ENCODE measurements at regions not wholly inside any gene's neighbourhood (a gene's known extent, or its start where the extent isn't known, plus 50 kb on each side); places are given as distances from the start of the nearest gene placed in this dataset.

DNA sequence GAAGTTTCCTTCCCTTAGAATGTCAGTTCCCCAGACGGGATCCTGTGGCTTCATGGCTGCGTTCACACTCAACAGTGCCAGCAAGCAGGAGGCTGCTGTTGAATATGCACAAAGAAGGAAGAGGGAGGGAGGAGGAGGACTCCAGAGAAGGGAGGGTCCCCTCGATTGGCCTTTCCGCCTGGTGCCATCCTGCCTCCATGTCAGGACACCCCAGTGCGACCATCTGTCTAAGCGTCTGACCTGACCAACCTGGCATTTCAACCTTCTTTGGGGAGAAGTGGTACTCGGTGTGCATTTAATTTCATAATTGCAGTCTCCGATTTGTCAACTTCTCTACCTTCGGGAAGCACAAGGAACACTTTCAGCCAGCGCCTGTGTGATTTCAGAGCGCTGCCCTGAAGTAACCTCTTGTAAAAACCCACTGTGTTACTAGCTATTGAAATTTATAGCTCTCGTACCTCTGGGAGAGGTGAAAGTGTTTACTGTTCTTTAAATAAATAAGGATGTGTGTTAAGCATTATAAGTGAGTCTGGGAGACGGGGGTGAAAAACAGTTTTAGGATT lies 1491.9 kb downstream of the TBC1D22A start:
- peak; percentile 40 for DNase-seq
- WGBS, 5 donors: 23 to 32% (median 27%) methylated on average over 13 of the region's 13 CpGs
- TF ChIP-seq POLR2A (IDR thresholded peaks at IDR 0.05): no peak
- TF ChIP-seq, protein P1, sequence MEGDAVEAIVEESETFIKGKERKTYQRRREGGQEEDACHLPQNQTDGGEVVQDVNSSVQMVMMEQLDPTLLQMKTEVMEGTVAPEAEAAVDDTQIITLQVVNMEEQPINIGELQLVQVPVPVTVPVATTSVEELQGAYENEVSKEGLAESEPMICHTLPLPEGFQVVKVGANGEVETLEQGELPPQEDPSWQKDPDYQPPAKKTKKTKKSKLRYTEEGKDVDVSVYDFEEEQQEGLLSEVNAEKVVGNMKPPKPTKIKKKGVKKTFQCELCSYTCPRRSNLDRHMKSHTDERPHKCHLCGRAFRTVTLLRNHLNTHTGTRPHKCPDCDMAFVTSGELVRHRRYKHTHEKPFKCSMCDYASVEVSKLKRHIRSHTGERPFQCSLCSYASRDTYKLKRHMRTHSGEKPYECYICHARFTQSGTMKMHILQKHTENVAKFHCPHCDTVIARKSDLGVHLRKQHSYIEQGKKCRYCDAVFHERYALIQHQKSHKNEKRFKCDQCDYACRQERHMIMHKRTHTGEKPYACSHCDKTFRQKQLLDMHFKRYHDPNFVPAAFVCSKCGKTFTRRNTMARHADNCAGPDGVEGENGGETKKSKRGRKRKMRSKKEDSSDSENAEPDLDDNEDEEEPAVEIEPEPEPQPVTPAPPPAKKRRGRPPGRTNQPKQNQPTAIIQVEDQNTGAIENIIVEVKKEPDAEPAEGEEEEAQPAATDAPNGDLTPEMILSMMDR (IDR thresholded peaks at IDR 0.05 in 8 of 11, conservative IDR thresholded peaks at IDR 0.05 in 3 of 11): no peak
- no peak for TF ChIP-seq POLR2AphosphoS5 (IDR thresholded peaks at IDR 0.05)
- intact Hi-C loops (cut with DNase I; ENCODE audit: low total_unique reads): no loop called here
- peaks cover 0 to 57% (median 12%) of the 10 kb centered on the region in 7 donors for H3K27me3 ChIP-seq (replicated peaks in 1 of 7)
- H3K4me3 ChIP-seq: no peak overlapping the region
- H3K27ac ChIP-seq: no peak overlapping the region
- H3K9me3 ChIP-seq: no peaks in the 10 kb centered on the region
- H3K36me3 ChIP-seq: no peaks in the 10 kb centered on the region
- peaks cover 0 to 19% (median 3%) of the 10 kb centered on the region in 6 donors for H3K4me1 ChIP-seq

DNA sequence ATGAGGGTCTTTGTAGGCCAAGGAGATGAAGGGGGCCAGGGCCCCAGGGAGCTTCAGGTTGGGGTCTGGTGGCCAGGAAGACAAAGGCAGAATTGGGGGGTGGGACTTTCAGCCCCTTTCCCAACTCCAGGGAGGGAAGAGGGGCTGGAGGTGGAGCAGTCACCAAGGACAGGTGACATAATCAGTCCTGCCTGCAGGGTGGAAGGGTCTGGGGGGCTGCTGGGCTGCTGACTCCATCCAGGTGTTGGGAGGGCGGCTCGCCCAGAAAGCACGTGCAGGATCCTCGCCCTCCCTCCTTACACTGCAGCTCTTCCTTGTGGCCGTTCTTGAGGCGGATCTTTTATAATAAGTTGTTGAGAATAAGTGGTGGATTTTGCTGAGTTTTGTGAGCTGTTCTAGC lies 1491.1 kb downstream of the TBC1D22A start:
- Histone ChIP-seq H3K4me3 (no peak overlapping the region), H3K36me3 (no peaks in the 10 kb centered on the region), H3K27me3 (replicated peaks in 1 of 7) (peaks cover 0 to 57% (median 12%) of the 10 kb centered on the region in 7 donors), H3K9me3 (no peaks in the 10 kb centered on the region), H3K27ac (no peak overlapping the region), H3K4me1 (peaks cover 0 to 16% (median 3%) of the 10 kb centered on the region in 6 donors)
- peak; percentile 33 for DNase-seq
- intact Hi-C loops (cut with DNase I; ENCODE audit: low total_unique reads): no loop called here
- 53 to 71% (median 59%) methylated on average over 6 of the region's 6 CpGs for WGBS, 5 donors
- TF ChIP-seq, protein P1 (IDR thresholded peaks at IDR 0.05 in 8 of 11, conservative IDR thresholded peaks at IDR 0.05 in 3 of 11): no peak
- TF ChIP-seq POLR2A (IDR thresholded peaks at IDR 0.05): no peak
- no peak for TF ChIP-seq POLR2AphosphoS5 (IDR thresholded peaks at IDR 0.05)

DNA sequence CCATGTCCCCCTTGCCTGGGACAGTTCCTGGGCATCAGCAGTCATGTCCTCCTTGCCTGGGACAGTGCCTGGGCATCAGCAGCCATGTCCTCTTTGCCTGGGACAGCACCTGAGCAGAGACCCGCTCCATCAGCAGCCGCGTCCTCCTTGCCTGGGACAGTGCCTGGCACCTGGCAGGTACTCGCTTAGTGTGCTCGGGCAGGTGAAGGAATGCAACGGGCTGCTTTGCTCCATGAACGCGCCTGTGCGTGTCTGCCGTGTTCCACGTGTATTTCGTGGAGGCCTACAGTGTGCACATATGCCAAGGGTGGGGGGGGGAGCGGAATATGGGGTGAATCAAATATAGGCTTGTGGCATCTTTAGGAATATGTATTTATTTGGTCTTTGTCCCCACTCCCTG lies 1490.7 kb downstream of the TBC1D22A start:
- WGBS, 5 donors: 82 to 95% (median 91%) methylated on average over 10 to 13 of the region's 13 CpGs
- TF ChIP-seq POLR2A (IDR thresholded peaks at IDR 0.05) (no peak), POLR2AphosphoS5 (IDR thresholded peaks at IDR 0.05) (no peak)
- TF ChIP-seq, protein P1 (IDR thresholded peaks at IDR 0.05 in 8 of 11, conservative IDR thresholded peaks at IDR 0.05 in 3 of 11): no peak
- Histone ChIP-seq H3K27ac (no peak overlapping the region), H3K27me3 (replicated peaks in 1 of 7) (peaks cover 0 to 61% (median 12%) of the 10 kb centered on the region in 7 donors), H3K36me3 (no peaks in the 10 kb centered on the region), H3K4me3 (no peak overlapping the region), H3K4me1 (peaks cover 0 to 12% (median 3%) of the 10 kb centered on the region in 6 donors), H3K9me3 (no peaks in the 10 kb centered on the region)
- intact Hi-C loops (cut with DNase I; ENCODE audit: low total_unique reads): no loop called here
- peak; percentile 54 for DNase-seq

DNA sequence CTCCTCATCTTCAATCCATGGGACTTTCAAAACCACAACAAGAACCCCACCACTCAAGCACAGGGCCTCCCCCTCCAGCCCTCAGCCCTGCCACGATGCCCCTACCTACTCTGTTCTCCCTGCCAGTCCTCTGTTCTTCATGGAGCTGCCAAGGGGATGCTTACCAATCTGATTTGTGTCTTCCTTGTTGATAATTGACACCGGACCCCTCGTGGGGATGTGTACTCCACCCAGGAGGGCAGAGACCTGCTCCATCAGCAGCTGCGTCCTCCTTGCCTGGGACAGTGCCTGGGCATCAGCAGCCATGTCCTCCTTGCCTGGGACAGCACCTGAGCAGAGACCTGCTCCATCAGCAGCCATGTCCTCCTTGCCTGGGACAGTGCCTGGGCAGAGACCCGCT lies 1489.2 kb downstream of the TBC1D22A start:
- no peak overlapping the region for H3K27ac ChIP-seq
- WGBS, 5 donors: 70 to 80% (median 76%) methylated on average over 3 to 5 of the region's 5 CpGs
- no peak overlapping the region for H3K4me3 ChIP-seq
- H3K4me1 ChIP-seq: no peaks in the 10 kb centered on the region
- peak; percentile 24 for DNase-seq
- peaks cover 0 to 73% (median 12%) of the 10 kb centered on the region in 7 donors for H3K27me3 ChIP-seq (replicated peaks in 1 of 7)
- no peaks in the 10 kb centered on the region for H3K9me3 ChIP-seq
- H3K36me3 ChIP-seq: no peaks in the 10 kb centered on the region
- TF ChIP-seq POLR2AphosphoS5 (IDR thresholded peaks at IDR 0.05): no peak
- no peak for TF ChIP-seq POLR2A (IDR thresholded peaks at IDR 0.05)
- TF ChIP-seq, protein P1 (IDR thresholded peaks at IDR 0.05 in 8 of 11, conservative IDR thresholded peaks at IDR 0.05 in 3 of 11): no peak
- intact Hi-C loops (cut with DNase I; ENCODE audit: low total_unique reads): no loop called here

Data from spleen (tissue), 11 donors.